Superior temporal gyrus (tissue), 1 donor: ENCODE measurements at regions not wholly inside any gene's neighbourhood (a gene's known extent, or its start where the extent isn't known, plus 50 kb on each side); places are given as distances from the start of the nearest gene placed in this dataset.

Source experiments
- DNase-seq: peaks from one replicate; pipeline ENCODE4 v3.0.0-alpha.2; 2016; ENCODE audit errors: extremely low spot score

DNA sequence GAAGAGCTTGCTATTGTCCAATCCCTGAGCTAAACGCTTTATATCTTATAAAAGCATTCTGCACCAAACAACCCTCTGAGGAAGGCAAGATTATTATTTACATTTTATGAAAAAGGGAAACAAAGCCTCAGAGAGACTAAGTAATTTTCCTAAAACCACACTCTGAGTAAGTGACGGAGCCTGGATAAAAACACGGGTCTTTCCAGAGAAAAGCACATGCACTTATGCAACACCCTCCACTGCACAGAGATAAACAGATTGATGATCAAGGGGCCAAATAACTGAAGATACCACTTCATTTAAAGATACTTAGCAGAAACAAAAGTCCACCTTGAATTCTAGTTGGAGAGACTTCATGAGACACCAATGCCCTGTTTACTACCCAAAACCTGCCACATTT, 214.7 kb upstream of the PDE10A start:
- no peak for DNase-seq

DNA sequence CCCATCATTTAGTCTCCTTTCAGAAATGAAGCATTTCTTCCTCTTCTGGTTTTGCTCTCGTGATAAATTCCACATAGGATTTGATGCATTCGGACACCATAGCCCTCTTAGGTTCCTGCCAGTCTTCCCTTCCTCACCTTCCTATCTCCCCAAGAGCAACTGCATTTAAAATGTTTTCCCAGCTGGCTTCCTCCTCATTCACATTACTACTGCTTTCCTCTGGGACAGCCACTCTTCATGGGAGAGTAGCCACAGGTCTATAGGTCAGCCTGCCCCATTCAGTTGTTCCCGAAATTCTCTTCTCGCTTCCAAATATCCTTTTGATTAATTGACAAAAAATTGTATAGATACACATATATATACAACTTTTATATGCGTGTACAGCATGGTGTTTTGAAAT, 214.2 kb upstream of the PDE10A start:
- DNase-seq = no peak

DNA sequence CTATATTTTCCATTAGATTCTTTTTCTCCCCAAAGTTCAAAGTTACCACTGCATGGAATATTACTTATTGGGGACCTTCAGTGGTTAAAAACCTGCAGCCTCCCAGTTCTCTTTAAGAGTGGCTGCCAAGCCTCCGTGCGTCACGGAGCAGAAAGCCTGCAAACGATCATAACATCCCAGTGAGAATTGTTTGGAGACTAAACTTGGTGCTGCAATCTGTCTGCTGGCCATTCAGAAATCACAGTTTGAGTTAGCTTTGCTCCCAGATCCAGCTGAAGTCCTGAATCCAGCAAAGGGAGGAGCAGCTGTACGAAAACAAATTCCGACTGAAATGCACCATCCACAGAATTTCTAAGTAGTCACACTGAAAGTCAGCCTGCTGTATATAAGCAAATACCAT, 213.5 kb upstream of the PDE10A start:
- peak; percentile 48 for DNase-seq

- no peak for DNase-seq
Observed at GRCh38 chr6:165875946-165876345, 212.9 kb upstream of the PDE10A start.

DNA sequence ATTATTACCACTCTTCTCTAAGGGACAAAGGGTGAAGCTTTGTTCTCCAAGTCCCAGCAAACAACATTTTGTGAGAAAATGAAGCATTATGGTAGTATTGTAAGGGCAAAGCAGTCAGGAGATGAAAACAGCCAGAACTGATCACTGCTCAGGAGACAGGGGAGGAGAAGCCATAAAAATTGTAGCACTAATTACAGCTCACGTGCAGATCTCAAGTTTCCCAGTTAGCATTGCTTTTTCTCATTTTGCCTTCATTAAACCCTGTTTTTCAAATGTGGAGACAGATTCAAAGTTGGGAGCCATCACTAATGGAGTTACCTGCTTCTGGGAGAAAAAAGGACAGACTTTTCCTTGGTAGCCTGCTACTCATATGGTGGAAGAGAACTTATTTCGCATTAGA, 210.9 kb upstream of the PDE10A start:
- no peak for DNase-seq

DNA sequence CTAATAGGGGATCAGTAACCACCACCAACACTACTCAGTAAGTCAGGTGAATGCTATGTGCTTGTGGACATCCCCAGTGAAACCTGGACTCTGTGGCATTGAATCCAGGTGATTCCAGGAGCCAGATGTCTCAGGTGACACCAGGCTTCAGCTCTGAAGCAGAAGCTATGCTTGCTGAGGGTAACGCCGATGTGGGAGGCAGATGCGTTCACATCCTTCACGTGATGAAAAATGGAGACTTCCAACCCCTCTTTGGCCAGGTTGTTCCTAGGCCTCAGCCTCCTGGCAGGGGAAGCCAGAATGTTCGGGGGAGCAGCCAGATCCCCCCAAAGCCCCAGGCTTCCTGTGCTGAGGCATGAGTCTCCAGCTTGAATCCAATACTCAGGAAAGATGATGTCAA, 209.8 kb upstream of the PDE10A start:
- DNase-seq = no peak

DNA sequence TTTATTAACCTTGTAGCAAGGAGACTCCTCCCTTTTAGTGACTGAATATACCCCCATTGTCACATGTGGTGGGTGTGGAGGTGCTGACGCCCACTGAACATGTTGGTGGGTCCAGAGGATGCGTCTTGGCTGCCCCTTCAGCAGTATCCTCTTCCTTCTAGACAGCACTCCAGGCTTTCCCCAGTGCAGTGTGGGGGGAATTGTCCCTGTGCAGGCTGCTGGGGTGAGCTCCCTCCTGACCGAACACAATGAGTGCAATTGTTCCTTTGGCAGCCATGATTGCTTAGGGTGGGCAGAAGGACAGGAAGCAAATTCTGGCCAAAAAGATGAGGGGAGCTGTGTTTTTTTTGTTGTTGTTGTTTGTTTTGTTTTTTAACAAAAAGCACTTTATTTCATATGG, 209.3 kb upstream of the PDE10A start:
- no peak for DNase-seq

DNA sequence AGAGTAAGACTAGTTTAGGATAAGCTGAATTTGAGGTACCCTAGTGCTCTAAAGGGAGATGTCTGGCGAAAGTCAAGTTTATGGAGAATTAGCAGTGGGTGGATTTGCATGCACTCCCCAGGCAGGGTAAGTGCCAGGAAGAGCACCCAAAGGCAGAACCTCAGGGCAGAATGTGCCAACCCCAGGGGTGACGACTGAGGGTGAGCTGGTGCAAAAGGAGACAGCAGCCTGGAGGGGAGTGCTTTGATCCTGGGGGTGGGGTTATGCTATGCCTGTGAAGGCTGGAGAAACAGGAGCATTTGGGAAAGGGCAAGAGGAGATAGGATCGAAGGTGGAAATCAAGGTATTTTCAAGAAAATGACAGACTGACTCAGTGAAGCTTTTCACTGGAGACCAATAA, 208.5 kb upstream of the PDE10A start:
- DNase-seq = no peak

DNA sequence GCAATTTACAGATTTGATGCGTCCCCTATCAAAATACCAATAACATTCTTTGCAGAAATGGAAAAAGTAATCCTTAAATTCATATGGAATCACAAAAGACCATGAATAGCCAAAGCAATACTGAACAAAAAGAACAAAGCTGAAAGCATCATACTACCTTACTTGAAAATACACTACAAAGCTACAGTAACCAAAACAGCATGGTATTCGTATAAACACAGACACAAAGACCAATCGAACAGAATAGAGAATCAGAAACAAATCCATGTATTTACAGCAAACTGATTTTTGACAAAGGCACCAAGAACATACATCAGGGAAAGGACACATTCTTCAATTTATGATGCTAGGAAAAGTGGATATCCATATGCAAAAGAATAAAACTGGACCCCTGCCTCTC, 206.5 kb upstream of the PDE10A start:
- DNase-seq = no peak

DNA sequence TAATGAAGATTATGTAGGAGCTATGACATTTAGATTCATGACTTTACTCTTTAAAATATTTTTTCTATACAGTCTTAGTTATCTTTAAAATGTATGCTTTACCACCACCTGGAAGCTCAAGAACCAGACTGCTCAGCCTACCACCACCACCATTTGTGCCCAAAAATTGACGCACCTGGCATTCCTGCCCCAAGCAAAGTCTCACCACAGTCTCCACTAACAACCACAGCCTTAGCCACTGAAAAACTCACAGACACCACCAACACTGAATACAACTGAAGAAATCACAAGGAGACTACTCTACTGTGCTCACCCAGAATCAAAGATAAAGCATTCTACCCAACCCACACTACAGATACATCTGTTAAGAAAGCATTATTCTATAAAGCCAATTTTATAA, 201.9 kb upstream of the PDE10A start:
- DNase-seq = no peak

- no peak for DNase-seq
Observed at GRCh38 chr6:165864218-165864617, 201.2 kb upstream of the PDE10A start.

DNA sequence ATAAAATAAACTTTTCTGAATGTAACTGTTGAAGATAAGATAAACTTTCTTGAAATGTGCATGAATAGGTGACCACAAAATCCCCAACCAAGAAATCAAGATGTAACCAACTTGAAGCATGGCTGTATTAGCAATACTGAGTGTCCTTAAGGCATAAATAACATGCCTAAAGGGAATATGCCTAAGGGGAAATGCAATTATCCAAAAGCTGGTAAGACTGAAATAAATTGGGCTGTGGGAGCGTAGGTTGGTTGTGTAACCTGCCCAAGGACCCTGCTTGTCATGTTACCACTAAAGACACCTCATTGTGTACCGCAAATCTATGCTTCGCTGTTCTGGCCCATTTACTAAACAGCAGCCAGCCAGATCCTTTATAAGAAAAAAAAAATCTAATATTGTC, 200.8 kb upstream of the PDE10A start:
- no peak for DNase-seq

DNA sequence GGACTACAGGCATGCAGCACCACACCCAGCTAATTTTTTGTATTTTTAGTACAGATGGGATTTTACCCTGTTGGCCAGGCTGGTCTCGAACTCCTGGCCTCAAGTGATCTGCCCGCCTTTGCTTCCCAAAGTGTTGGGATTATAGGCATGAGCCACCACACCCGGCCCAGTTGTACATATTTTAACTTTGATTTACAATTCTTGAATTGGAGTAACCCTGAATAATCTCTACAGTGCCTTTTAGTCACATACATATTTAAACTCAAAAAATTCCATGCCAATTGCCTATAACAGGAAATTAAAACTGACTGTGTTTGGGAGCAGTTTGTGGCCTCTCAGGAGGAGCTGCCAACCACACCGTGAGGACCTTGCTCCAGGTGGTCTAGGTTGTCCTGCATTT, 199.8 kb upstream of the PDE10A start:
- DNase-seq = no peak

- DNase-seq = no peak
Observed at GRCh38 chr6:165861226-165861625, 198.2 kb upstream of the PDE10A start.

DNA sequence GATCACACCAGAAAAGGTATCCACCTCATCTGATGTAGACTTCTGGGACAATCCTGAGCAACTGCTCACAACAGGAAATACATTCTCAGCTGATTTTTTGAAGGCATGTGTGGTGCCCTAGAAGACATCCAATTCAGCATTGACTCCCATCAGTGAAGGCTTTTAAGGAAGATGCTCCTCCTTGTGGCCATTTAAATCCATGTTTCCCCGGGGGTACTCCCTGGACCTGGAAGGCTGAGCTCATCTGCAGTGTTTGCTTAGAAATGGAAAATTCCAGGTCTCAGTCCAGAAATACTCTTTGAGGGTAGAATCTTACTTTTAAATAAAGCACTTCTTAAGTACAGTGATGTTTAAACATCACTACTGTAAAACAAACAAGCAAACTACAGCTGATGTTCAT, 195.5 kb upstream of the PDE10A start:
- DNase-seq = no peak

GRCh38 chr6:165855856-165856255, 192.8 kb upstream of the PDE10A start:
- DNase-seq = no peak

DNA sequence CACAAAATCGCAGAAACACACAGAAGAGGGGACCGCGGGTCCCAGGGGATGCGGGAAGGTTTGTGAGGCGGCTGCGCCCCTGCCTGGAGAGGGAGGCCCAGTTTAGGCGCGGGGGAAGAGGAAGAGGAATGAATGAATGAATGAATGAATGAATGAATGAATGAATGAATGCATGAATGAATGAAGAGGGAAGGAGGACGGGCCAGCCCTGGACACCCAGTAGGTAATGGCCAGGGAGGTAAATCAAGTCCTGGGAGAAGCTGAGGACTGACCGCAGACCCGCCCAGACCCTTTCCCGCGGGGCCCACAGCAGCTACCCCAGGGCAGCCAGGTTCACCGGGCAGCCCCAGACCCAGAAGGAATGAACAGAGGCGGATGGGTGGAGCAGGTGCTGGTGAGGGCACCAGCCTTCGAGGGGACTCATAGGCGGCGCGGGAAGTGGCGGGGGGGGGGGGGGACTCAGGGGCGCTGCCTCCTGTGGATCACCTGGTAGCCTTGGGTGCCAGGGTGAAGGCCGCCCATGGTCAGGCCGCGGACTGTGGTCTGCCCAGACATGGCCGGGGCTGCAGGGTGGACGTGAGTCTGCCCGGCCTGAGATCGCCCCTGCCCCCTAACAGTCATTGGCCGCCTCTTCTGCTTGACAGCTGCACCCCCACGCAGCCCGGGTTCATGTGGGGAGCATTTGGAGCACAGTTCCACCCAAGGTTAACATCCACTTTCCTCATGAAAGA, 192.0 kb upstream of the PDE10A start:
- no peak for DNase-seq

DNA sequence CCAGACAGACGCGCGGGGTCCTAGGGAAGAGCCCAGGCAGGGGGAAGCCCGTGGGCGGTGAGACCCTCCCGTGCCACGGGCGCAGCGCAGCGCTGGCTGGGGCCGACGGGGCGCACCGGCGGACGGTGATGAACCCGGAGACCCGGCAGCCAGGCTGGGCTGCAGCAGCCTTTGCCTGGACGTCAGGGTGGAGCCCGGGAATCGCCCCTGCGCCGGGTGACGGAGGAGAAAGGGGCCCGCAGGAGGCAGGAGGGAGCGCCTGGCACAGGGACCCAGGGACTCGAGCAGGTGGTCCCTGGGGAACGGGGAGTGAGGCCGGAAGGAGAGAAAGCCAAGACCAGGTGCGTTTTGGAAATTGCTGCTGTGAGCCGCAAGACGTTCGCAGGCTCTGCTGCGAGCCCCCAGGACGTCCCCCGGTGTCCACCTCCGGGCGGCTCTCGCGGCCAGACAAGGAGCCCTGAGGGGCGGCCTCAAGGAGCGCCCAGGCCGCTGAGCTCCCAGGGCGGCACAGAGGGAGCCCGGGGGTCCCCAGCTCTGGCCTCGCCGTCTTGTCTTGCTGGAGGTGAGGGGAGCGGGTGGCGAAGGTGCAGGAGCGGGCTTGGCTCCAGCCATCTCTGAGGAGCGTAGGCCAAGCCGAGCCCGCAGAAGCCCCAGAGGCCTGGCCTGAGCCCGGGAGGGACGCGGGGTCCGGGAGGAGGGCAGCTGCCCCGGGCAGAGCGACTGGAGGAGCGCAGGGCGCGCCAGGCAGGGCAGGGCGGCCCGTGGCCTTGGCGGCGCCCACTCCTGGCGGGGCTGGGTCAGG, 191.2 kb upstream of the PDE10A start:
- no peak for DNase-seq

GRCh38 chr6:165852676-165853075, 189.6 kb upstream of the PDE10A start:
- no peak for DNase-seq

- DNase-seq = peak; percentile 89
Observed at GRCh38 chr6:165850434-165851019, 187.5 kb upstream of the PDE10A start.

DNA sequence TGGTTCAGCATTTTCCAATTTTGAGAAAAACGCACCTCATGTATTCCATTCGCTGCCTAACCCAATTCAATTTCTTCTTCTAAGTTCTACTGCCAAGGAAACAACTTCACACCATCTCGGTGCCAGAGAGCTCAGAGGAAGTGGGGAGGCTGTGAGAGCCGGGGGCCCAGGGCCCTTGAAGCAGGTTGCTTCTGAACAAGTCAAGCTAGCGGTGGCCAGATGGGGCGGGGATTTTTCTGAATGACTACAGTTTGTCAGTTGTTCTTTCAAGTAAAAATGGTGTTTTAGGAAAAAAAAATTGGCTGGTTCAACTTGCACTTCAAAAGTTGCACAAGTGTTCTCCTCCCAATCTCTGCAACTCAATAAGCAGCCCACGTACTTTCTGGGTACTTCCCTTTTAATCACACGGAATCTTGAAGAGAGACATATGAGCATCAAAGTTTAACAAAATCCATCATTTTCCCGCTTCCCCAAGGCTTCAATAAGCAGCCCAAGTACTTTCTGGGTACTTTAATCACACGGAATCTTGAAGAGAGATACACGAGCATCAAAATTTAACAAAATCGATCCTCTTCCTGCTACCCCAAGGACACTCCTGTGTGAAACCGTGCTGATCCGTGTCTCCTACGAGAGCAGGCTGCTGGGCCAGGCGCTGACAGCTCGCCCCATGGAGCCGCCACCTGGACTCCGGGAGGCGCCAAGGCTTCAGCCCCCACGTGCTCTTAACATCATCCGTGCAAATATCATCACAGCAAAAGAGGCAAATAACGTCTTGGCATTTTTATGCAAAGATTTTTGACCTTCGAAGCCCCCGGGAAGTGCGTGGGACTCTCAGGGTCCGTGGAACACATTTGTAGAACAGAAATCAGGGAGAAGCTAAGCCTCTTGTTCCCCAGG, 186.7 kb upstream of the PDE10A start:
- DNase-seq = peak; percentile 47

DNA sequence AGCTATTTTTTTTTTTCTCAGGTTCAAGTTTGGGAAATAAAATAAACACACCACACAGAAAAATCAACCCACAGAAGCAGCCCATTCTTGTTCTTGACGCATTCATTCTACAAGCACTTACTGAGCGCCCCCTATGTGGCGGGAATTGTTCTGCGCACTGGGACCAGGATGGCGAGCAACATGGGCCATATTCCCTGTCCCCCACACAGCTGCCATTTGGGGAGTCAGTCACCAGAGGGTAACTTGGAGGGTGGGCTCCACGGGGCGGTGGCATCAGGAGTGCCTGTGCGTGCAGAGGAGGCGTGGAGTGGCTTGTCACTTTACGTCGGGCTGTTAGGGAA, 185.0 kb upstream of the PDE10A start:
- no peak for DNase-seq
